Ovary (tissue), 3 donors: ENCODE measurements at regions not wholly inside any gene's neighbourhood (a gene's known extent, or its start where the extent isn't known, plus 50 kb on each side); places are given as distances from the start of the nearest gene placed in this dataset.

Experiments
- CTCF ChIP-seq, 3 donors: fragments of 450-650 bp in 2 of 3; fragments of 200-600 bp in 1 of 3; IDR thresholded peaks; one replicate each; pipeline versions ENCODE4 v1.5.1 to v1.8.0; 2016 to 2022; ENCODE audit warnings: antibody characterized with exemption in 3 of 3, mild to moderate bottlenecking in 1 of 3
- EP300 ChIP-seq: sonication (generic); formaldehyde crosslinking; IDR thresholded peaks from one replicate; pipeline ENCODE4 v1.6.1; 2017; ENCODE audit warnings: antibody characterized with exemption
- POLR2A ChIP-seq: fragments of 450-650 bp; IDR thresholded peaks from one replicate; pipeline ENCODE4 v1.6.1; 2017; ENCODE audit warnings: antibody characterized with exemption, mild to moderate bottlenecking, moderate library complexity
- donor health status: DM: no; HTN: no; CAD: no.

GRCh38 chr2:8369522-8369921 is 312.3 kb upstream of the ID2 start:
- TF ChIP-seq CTCF (IDR thresholded peaks at IDR 0.05) (no peak), POLR2A (no peak), EP300 (no peak)
